ENCODE measurements at regions not wholly inside any gene's neighbourhood (a gene's known extent, or its start where the extent isn't known, plus 50 kb on each side); places are given as distances from the start of the nearest gene placed in this dataset.

GRCh38 chr3:30539772-30540171 is 66.6 kb upstream of the TGFBR2 start:
- TF ChIP-seq RXRA (IDR thresholded peaks at IDR 0.05; ENCODE audit: insufficient read depth, low read depth, low read length) (no peak), CTCF (IDR thresholded peaks at IDR 0.05; ENCODE audit: control extremely low read depth in 1 of 3, insufficient read depth in 1 of 3, low read depth in 1 of 3, low read length in 3 of 3) (no peak), TAF1 (IDR thresholded peaks at IDR 0.05; ENCODE audit: low read depth, low read length) (no peak), HDAC6 (IDR thresholded peaks at IDR 0.05; ENCODE audit: low read depth, low read length) (no peak), TEAD4 (IDR thresholded peaks at IDR 0.05; ENCODE audit: low read depth, low read length) (no peak), POU5F1 (IDR thresholded peaks at IDR 0.05; ENCODE audit: low read depth, low read length) (no peak), CBX8 (IDR thresholded peaks at IDR 0.05; ENCODE audit: borderline replicate concordance, low read depth, low read length) (no peak), SP4 (IDR thresholded peaks at IDR 0.05; ENCODE audit: low read length) (no peak), SP1 (IDR thresholded peaks at IDR 0.05; ENCODE audit: low read depth, low read length) (no peak), MAX (IDR thresholded peaks at IDR 0.05) (no peak), JUN (IDR thresholded peaks at IDR 0.05; ENCODE audit: low read depth, low read length) (no peak)
